Fibroblast of villous mesenchyme (primary cell): ENCODE measurements at regions not wholly inside any gene's neighbourhood (a gene's known extent, or its start where the extent isn't known, plus 50 kb on each side); places are given as distances from the start of the nearest gene placed in this dataset.

Source experiments
- DNase-seq: peaks from one replicate; pipeline ENCODE4 v3.0.0-alpha.2; 2010; ENCODE audit warnings: low read depth
- H3K4me3 ChIP-seq: 2 replicates; pipeline ENCODE4 v1.5.1; 2011; ENCODE audit warnings: low read depth, mild to moderate bottlenecking, low read length
- CTCF ChIP-seq: IDR thresholded peaks from 2 replicates; pipeline ENCODE4 v1.5.1; 2012; ENCODE audit warnings: low read depth, mild to moderate bottlenecking, low read length; ENCODE audit not compliant: insufficient read depth

GRCh38 chr1:74835051-74835450 is 102.1 kb downstream of the TYW3 start:
- no peak for DNase-seq
- H3K4me3 ChIP-seq, result no peak overlapping the region
- no peak for TF ChIP-seq CTCF

- TF ChIP-seq CTCF, result no peak
- no peak for DNase-seq
- no peak overlapping the region for H3K4me3 ChIP-seq
Measured at GRCh38 chr1:74842726-74843125, 109.8 kb downstream of the TYW3 start.

DNA sequence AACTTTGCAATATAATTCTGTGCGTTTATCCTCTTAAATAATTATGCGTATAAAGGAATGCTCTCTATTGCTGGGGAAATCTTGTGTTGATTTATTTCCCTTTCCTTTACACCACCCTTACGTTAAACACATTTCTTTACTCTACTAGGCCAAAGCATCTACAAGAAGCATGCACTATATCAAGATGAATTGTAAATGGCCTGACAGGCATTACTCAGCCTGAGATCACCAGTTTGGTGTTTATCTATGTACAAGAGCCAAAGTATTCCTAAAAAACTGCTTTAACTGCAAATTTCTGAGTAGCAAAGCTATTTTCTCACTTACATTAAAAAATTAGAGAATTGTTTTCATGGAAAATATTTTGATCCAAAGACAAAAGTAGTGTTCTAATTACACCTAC is 114.8 kb downstream of the TYW3 start:
- H3K4me3 ChIP-seq, result no peak overlapping the region
- no peak for TF ChIP-seq CTCF
- no peak for DNase-seq

DNA sequence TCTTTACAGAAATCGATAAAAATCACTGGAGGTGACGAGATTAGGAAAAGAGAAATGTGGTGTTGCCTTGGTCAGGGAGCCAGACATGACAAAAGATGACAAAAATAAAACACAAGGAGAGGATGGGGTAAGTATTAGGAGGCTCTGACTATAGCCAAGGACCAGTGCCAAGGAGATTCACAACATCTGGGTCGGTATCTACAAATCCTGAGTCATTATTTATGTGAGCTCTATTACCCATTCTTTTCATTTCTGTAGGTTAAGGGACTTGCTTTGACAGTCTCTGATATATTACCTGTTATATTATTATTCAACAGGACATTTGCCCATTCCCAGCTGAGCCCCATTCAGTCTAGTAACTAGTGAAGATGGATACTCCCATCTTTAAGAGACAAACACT is 120.8 kb downstream of the TYW3 start:
- TF ChIP-seq CTCF, result no peak

DNA sequence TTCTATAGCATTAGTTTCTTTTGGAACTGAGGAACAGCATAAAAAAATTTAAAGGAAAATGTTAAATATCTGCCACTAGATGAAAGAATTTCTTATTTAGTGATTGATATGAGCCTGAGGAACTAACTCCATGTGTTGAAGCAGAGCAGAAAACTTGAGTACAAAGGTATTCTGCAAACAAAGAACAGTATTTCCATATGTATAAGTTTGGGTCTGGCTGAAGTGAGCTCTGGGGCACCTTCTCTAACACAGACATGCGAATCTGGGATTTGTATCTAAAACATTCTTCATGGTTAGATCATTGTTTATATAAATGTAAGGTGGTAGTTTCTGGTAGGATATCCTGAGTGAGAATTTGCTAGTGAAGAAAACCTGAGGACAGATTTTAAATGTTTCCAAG is 123.2 kb downstream of the TYW3 start:
- DNase-seq, result no peak
- H3K4me3 ChIP-seq, result no peak overlapping the region
- TF ChIP-seq CTCF, result no peak

More for the DNA sequence above, 120.8 kb downstream of the TYW3 start:
- no peak for DNase-seq
- no peak overlapping the region for H3K4me3 ChIP-seq

- DNase-seq, result no peak
- no peak overlapping the region for H3K4me3 ChIP-seq
- TF ChIP-seq CTCF, result no peak
Measured at GRCh38 chr1:74857676-74858075, 124.7 kb downstream of the TYW3 start.

DNA sequence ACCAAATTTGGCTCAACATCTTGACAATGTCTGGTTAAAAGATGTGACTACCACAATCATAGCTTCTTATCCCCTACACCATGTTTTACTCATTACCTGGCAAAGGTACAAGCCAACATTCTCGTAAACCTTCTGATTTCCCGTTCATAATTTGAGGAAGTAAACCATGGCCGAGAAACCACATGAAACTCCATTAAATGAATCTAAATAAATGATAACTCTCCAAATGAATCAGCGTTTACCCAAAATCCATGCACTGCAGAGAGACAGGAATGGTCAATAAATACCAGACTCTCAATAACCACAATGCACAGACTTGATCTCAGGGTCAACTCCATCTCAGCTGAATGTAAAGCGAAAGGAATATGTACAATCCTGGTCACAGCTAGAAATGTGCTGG is 125.2 kb downstream of the TYW3 start:
- TF ChIP-seq CTCF, result no peak
- no peak overlapping the region for H3K4me3 ChIP-seq
- no peak for DNase-seq
